HuH-7 (cell line): ENCODE measurements at regions not wholly inside any gene's neighbourhood (a gene's known extent, or its start where the extent isn't known, plus 50 kb on each side); places are given as distances from the start of the nearest gene placed in this dataset.

Source experiments
- DNase-seq: peaks from one replicate; pipeline ENCODE4 v3.0.0; 2011; ENCODE audit warnings: low spot score

- no peak for DNase-seq
These were observed 241.4 kb upstream of the PGRMC2 start for GRCh38 chr4:128528793-128529553.

- no peak for DNase-seq
These were observed 240.4 kb upstream of the PGRMC2 start for GRCh38 chr4:128527946-128528576.

- DNase-seq = no peak
These were observed 239.7 kb upstream of the PGRMC2 start for GRCh38 chr4:128527351-128527750.

GRCh38 chr4:128525992-128526630 is 238.5 kb upstream of the PGRMC2 start:
- no peak for DNase-seq

- no peak for DNase-seq
These were observed 237.8 kb upstream of the PGRMC2 start for GRCh38 chr4:128525387-128525786.

- no peak for DNase-seq
These were observed 236.7 kb upstream of the PGRMC2 start for GRCh38 chr4:128524311-128524710.

GRCh38 chr4:128521648-128522111 is 234.1 kb upstream of the PGRMC2 start:
- DNase-seq = no peak

GRCh38 chr4:128521156-128521555 is 233.5 kb upstream of the PGRMC2 start:
- DNase-seq = no peak

GRCh38 chr4:128519163-128519830 is 231.7 kb upstream of the PGRMC2 start:
- no peak for DNase-seq

- DNase-seq = peak; percentile 4
These were observed 230.3 kb upstream of the PGRMC2 start for GRCh38 chr4:128517739-128518510.

- DNase-seq = no peak
These were observed 229.6 kb upstream of the PGRMC2 start for GRCh38 chr4:128517096-128517738.

- no peak for DNase-seq
These were observed 228.8 kb upstream of the PGRMC2 start for GRCh38 chr4:128516301-128516969.

- no peak for DNase-seq
These were observed 226.3 kb upstream of the PGRMC2 start for GRCh38 chr4:128513664-128514484.

- DNase-seq = no peak
These were observed 225.2 kb upstream of the PGRMC2 start for GRCh38 chr4:128512767-128513322.

- no peak for DNase-seq
These were observed 224.5 kb upstream of the PGRMC2 start for GRCh38 chr4:128512161-128512560.

- DNase-seq = no peak
These were observed 223.2 kb upstream of the PGRMC2 start for GRCh38 chr4:128510850-128511249.

GRCh38 chr4:128502818-128503527 is 215.4 kb upstream of the PGRMC2 start:
- no peak for DNase-seq

- DNase-seq = no peak
These were observed 213.6 kb upstream of the PGRMC2 start for GRCh38 chr4:128501239-128501638.
